GM12878 (cell line): ENCODE measurements at regions not wholly inside any gene's neighbourhood (a gene's known extent, or its start where the extent isn't known, plus 50 kb on each side); places are given as distances from the start of the nearest gene placed in this dataset.

Experiments used
- ATF2 ChIP-seq: IDR thresholded peaks from 2 replicates; pipeline ENCODE4 v1.6.1; 2012; ENCODE audit warnings: low read length, inconsistent platforms
- BCL3 ChIP-seq: IDR thresholded peaks from 2 replicates; pipeline ENCODE4 v1.6.1; 2011; ENCODE audit warnings: borderline replicate concordance, low read depth, mild to moderate bottlenecking, moderate library complexity, low read length; ENCODE audit not compliant: insufficient read depth, poor library complexity, severe bottlenecking
- CEBPB ChIP-seq, 2 experiments: fragments of 150-350 bp in 1 of 2; IDR thresholded peaks; 2 replicates each; pipeline ENCODE4 v1.6.1; 2012 to 2014; ENCODE audit warnings: low read depth in 2 of 2, low read length in 2 of 2, borderline replicate concordance in 1 of 2, inconsistent platforms in 1 of 2
- DPF2 ChIP-seq: fragments of 450-650 bp; IDR thresholded peaks from 2 replicates; pipeline ENCODE4 v1.6.1; 2017; ENCODE audit warnings: mild to moderate bottlenecking
- FOXM1 ChIP-seq: IDR thresholded peaks from 2 replicates; pipeline ENCODE4 v1.6.1; 2012; ENCODE audit warnings: low read depth, mild to moderate bottlenecking, inconsistent platforms, low read length, moderate library complexity
- GATAD2B ChIP-seq: fragments of 450-650 bp; conservative IDR thresholded peaks from 2 replicates; pipeline ENCODE4 v1.6.1; 2017; ENCODE audit warnings: low read depth, mild to moderate bottlenecking, moderate library complexity
- IRF5 ChIP-seq: fragments of 450-650 bp; IDR thresholded peaks from 2 replicates; pipeline ENCODE4 v1.6.1; 2017; ENCODE audit warnings: borderline replicate concordance
- JUNB ChIP-seq: IDR thresholded peaks from 2 replicates; pipeline ENCODE4 v1.6.1; 2016; ENCODE audit warnings: antibody characterized with exemption, mild to moderate bottlenecking
- MEF2A ChIP-seq: IDR thresholded peaks from 2 replicates; pipeline ENCODE4 v1.6.1; 2011; ENCODE audit warnings: low read depth, mild to moderate bottlenecking, low read length, moderate library complexity; ENCODE audit not compliant: insufficient read depth
- NFYB ChIP-seq: IDR thresholded peaks from 2 replicates; pipeline ENCODE4 v1.6.1; 2011; ENCODE audit warnings: low read depth, mild to moderate bottlenecking, low read length, improper control_type of control experiment, moderate library complexity; ENCODE audit not compliant: insufficient read depth
- PAX5 ChIP-seq: IDR thresholded peaks from 2 replicates; pipeline ENCODE4 v1.6.1; 2011; ENCODE audit warnings: low read depth, low read length, borderline replicate concordance
- POLR2A ChIP-seq: IDR thresholded peaks from 2 replicates; pipeline ENCODE4 v1.6.1; 2011; ENCODE audit warnings: low read depth, mild to moderate bottlenecking, low read length
- REST ChIP-seq: IDR thresholded peaks from 2 replicates; pipeline ENCODE4 v1.6.1; 2012; ENCODE audit warnings: mild to moderate bottlenecking, low read depth, low read length
- SMARCA5 ChIP-seq: fragments of 450-650 bp; IDR thresholded peaks from 2 replicates; pipeline ENCODE4 v1.6.1; 2017; ENCODE audit warnings: mild to moderate bottlenecking
- SMC3 ChIP-seq: IDR thresholded peaks from 2 replicates; pipeline ENCODE4 v1.6.1; 2011; ENCODE audit warnings: low read length, improper control_type of control experiment, borderline replicate concordance
- SPI1 ChIP-seq: IDR thresholded peaks from 2 replicates; pipeline ENCODE4 v1.6.1; 2011; ENCODE audit warnings: low read depth, mild to moderate bottlenecking, low read length, moderate library complexity, borderline replicate concordance; ENCODE audit not compliant: insufficient read depth
- SREBF1 ChIP-seq: IDR thresholded peaks from 2 replicates; pipeline ENCODE4 v1.6.1; 2012; ENCODE audit warnings: mild to moderate bottlenecking, low read length
- SUZ12 ChIP-seq: fragments of 200-600 bp; sonication (generic); IDR thresholded peaks from one replicate; pipeline ENCODE4 v1.6.1; 2018; ENCODE audit warnings: antibody characterized with exemption, mild to moderate bottlenecking; ENCODE audit not compliant: unreplicated experiment
- TCF7 ChIP-seq: IDR thresholded peaks from 2 replicates; pipeline ENCODE4 v1.6.1; 2014; ENCODE audit warnings: antibody characterized with exemption, borderline replicate concordance
- USF2 ChIP-seq: IDR thresholded peaks from 2 replicates; pipeline ENCODE4 v1.6.1; 2011; ENCODE audit warnings: low read depth, low read length, improper control_type of control experiment, borderline replicate concordance
- ZNF207 ChIP-seq: fragments of 450-650 bp; IDR thresholded peaks from 2 replicates; pipeline ENCODE4 v1.6.1; 2014; ENCODE audit warnings: antibody characterized with exemption, mild to moderate bottlenecking, borderline replicate concordance
- ZNF24 ChIP-seq: fragments of 450-650 bp; IDR thresholded peaks from 2 replicates; pipeline ENCODE4 v1.6.1; 2017; ENCODE audit warnings: antibody characterized with exemption, mild to moderate bottlenecking
- ZNF274 ChIP-seq: IDR thresholded peaks from one replicate; pipeline ENCODE4 v1.8.0; 2011; ENCODE audit not compliant: insufficient read length, insufficient read depth

- TF ChIP-seq DPF2, result no peak
- TF ChIP-seq SMARCA5, result 0 out of 2 replicates have a peak, but pooled peaks have one; percentile 68
- TF ChIP-seq GATAD2B, result no peak
- no peak for TF ChIP-seq SUZ12
- TF ChIP-seq ZNF24, result no peak
- TF ChIP-seq SMC3, result peak; percentile 78; the same call in 1 of the 2 replicates
- TF ChIP-seq USF2, result no peak
- TF ChIP-seq JUNB, result peak; percentile 80
- TF ChIP-seq FOXM1, result peak; percentile 57
- no peak for TF ChIP-seq TCF7
- TF ChIP-seq ATF2, result peak; percentile 92
- TF ChIP-seq PAX5, result no peak
- peak in 1 of 2 experiments; percentile 70; a peak in 1 of 4 replicates for TF ChIP-seq CEBPB (IDR thresholded peaks at IDR 0.05; ENCODE audit: borderline replicate concordance in 1 of 2, low read depth in 2 of 2, low read length in 2 of 2)
- TF ChIP-seq SREBF1, result no peak
- no peak for TF ChIP-seq IRF5
- no peak for TF ChIP-seq BCL3
- TF ChIP-seq ZNF207, result no peak
- TF ChIP-seq NFYB, result no peak
- no peak for TF ChIP-seq POLR2A
- no peak for TF ChIP-seq REST
- peak; percentile 92 for TF ChIP-seq MEF2A
- TF ChIP-seq ZNF274, result no peak
- TF ChIP-seq SPI1, result no peak
Measured at GRCh38 chr10:91006001-91006751, 85.3 kb upstream of the ANKRD1 start (continued).
